ENCODE measurements at regions not wholly inside any gene's neighbourhood (a gene's known extent, or its start where the extent isn't known, plus 50 kb on each side); places are given as distances from the start of the nearest gene placed in this dataset.

DNA sequence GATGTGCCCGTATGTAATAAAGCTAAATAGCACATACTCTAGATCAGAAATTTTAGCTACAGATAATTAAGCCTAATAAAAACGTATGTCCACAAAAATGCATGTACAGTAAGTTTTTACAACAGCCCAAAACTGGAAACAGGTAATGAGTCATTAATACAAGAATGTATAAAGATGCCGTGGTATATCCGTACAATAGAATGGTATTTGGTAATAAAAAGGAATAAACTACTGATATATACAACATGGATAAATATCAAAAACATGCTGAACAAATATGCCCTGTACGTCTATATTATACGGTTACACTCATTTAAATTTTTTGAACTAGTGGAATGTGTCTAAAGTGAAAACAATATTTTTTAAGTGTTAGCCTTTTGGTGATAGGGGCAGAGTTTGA lies 128.2 kb upstream of the ADGRB3 start (continued):
- no peak for TF ChIP-seq RXRA (IDR thresholded peaks at IDR 0.05; ENCODE audit: insufficient read depth, low read depth, low read length)
- TF ChIP-seq PHF8 (conservative IDR thresholded peaks at IDR 0.05; ENCODE audit: low read depth, low read length) = no peak

Data from H1 (cell line).